ENCODE measurements at regions not wholly inside any gene's neighbourhood (a gene's known extent, or its start where the extent isn't known, plus 50 kb on each side); places are given as distances from the start of the nearest gene placed in this dataset.

- TF ChIP-seq CHD7 (IDR thresholded peaks at IDR 0.05; ENCODE audit: insufficient replicate concordance, low read length) (no peak), CREB1 (IDR thresholded peaks at IDR 0.05) (no peak), FOSL1 (IDR thresholded peaks at IDR 0.05; ENCODE audit: insufficient read depth, low read depth, low read length) (no peak), BACH1 (IDR thresholded peaks at IDR 0.05; ENCODE audit: low read length) (no peak), KDM4A (IDR thresholded peaks at IDR 0.05; ENCODE audit: low read depth, low read length, severe bottlenecking) (no peak)
Observed at GRCh38 chr7:53281312-53281711, 245.9 kb downstream of the POM121L12 start (continued).

Measured in H1 (cell line).